DND-41 (cell line): ENCODE measurements at regions not wholly inside any gene's neighbourhood (a gene's known extent, or its start where the extent isn't known, plus 50 kb on each side); places are given as distances from the start of the nearest gene placed in this dataset.
"Not testable (repeated sequence)": the region's sequence is repeated elsewhere in the genome, so short reads cannot be mapped to it uniquely, and the experiment has no call there.

Experiments used
- ATAC-seq: fragments of 200-7000 bp; cut with Tn5 transposase; 3 replicates; pipeline ENCODE4 v1.9.1; 2021; ENCODE audit warnings: low read depth; ENCODE audit not compliant: insufficient read depth
- DNase-seq: peaks from one replicate; pipeline ENCODE4 v3.0.0-alpha.2; 2020
- H2AFZ ChIP-seq: 2 replicates; pipeline ENCODE4 v1.6.0; 2012; ENCODE audit warnings: low read depth, low read length
- H3K27ac ChIP-seq: 2 replicates; pipeline ENCODE4 v1.5.1; 2012; ENCODE audit warnings: low read length, inconsistent platforms
- H3K27me3 ChIP-seq: fragments of 200-600 bp; sonication (generic); 2 replicates; pipeline ENCODE4 v1.6.0; 2012; ENCODE audit warnings: low read length, mild to moderate bottlenecking, inconsistent platforms; ENCODE audit not compliant: insufficient read depth, poor library complexity
- H3K36me3 ChIP-seq: 2 replicates; pipeline ENCODE4 v1.5.1; 2012; ENCODE audit warnings: low read length, inconsistent platforms; ENCODE audit not compliant: insufficient read depth
- H3K4me1 ChIP-seq: 2 replicates; pipeline ENCODE4 v1.5.1; 2012; ENCODE audit warnings: mild to moderate bottlenecking, low read length; ENCODE audit not compliant: insufficient read depth
- H3K4me2 ChIP-seq: 2 replicates; pipeline ENCODE4 v1.6.0; 2012; ENCODE audit warnings: mild to moderate bottlenecking, moderate library complexity, low read length, inconsistent platforms; ENCODE audit not compliant: insufficient read depth
- H3K4me3 ChIP-seq, 2 experiments: fragments of 200-600 bp in 1 of 2; shearing (Covaris generic) in 1 of 2; 2 replicates each; pipeline ENCODE4 v1.5.1; 2012 to 2016; ENCODE audit warnings: inconsistent platforms in 2 of 2, low read length in 2 of 2, mild to moderate bottlenecking in 2 of 2, low read depth in 1 of 2, moderate library complexity in 1 of 2
- H3K79me2 ChIP-seq: 2 replicates; pipeline ENCODE4 v1.6.0; 2012; ENCODE audit warnings: low read length, inconsistent platforms; ENCODE audit not compliant: insufficient read depth
- H3K9ac ChIP-seq: 2 replicates; pipeline ENCODE4 v1.6.0; 2012; ENCODE audit warnings: low read depth, mild to moderate bottlenecking, inconsistent platforms, low read length, moderate library complexity
- H3K9me3 ChIP-seq: 2 replicates; pipeline ENCODE4 v1.5.1; 2012; ENCODE audit warnings: low read length, moderate library complexity, mild to moderate bottlenecking, inconsistent platforms; ENCODE audit not compliant: insufficient read depth, severe bottlenecking
- H4K20me1 ChIP-seq: 2 replicates; pipeline ENCODE4 v1.6.0; 2012; ENCODE audit warnings: low read length; ENCODE audit not compliant: insufficient read depth
- EZH2 ChIP-seq: IDR thresholded peaks from 3 replicates; pipeline ENCODE4 v1.6.1; 2012; ENCODE audit warnings: borderline replicate concordance, low read depth, mild to moderate bottlenecking, moderate library complexity, low read length, inconsistent platforms; ENCODE audit not compliant: severe bottlenecking
- TF ChIP-seq, protein P1 (sequence below): IDR thresholded peaks from 2 replicates; pipeline ENCODE4 v1.5.1; 2012; ENCODE audit warnings: borderline replicate concordance, low read length, moderate library complexity, mild to moderate bottlenecking; ENCODE audit not compliant: poor library complexity, severe bottlenecking; ENCODE audit errors: extremely low read depth

DNA sequence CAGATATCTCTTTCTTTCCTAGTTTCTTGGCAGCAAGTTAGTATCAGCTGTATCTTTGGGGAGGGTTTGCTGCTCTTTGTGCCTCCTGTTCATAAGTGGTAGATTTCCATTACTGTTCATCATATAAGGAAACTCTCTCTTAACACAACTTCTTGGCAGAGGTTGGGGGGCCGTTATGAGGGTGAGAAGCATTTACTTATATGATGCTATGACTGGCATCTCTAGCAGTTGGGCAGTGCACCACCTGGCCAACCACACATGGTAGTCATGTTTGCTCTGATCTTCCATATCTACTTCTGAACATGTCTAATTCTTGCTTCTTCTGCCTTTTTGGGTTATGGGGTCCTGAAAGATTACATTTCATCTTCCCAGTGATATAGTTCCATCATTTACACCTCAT is 282.2 kb downstream of the CYRIA start:
- no peaks in the 10 kb centered on the region for H3K4me1 ChIP-seq
- TF ChIP-seq, protein P1, sequence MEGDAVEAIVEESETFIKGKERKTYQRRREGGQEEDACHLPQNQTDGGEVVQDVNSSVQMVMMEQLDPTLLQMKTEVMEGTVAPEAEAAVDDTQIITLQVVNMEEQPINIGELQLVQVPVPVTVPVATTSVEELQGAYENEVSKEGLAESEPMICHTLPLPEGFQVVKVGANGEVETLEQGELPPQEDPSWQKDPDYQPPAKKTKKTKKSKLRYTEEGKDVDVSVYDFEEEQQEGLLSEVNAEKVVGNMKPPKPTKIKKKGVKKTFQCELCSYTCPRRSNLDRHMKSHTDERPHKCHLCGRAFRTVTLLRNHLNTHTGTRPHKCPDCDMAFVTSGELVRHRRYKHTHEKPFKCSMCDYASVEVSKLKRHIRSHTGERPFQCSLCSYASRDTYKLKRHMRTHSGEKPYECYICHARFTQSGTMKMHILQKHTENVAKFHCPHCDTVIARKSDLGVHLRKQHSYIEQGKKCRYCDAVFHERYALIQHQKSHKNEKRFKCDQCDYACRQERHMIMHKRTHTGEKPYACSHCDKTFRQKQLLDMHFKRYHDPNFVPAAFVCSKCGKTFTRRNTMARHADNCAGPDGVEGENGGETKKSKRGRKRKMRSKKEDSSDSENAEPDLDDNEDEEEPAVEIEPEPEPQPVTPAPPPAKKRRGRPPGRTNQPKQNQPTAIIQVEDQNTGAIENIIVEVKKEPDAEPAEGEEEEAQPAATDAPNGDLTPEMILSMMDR: no peak
- TF ChIP-seq EZH2: no peak

DNA sequence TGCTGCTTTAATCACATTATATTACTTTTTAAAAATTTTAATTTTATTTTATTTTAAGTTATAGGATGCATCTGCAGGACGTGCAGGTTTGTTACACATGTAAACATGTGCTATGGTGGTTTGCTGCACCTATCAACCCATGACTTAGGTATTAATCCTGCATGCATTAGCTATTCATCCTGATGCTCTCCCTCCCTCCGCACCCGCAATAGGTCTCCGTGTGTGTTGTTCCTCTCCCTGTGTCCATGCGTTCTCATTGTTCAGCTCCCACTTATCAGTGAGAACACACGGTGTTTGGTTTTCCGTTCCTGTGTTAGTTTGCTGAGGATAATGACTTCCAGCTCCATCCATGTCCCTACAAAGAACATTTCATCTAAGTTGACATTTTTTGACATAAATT is 283.2 kb downstream of the CYRIA start:
- no peak for DNase-seq
- no peaks in the 10 kb centered on the region for H3K36me3 ChIP-seq

More for the DNA sequence above, 282.2 kb downstream of the CYRIA start:
- no peak overlapping the region for H3K9ac ChIP-seq
- H3K36me3 ChIP-seq: no peaks in the 10 kb centered on the region
- H3K79me2 ChIP-seq: no peaks in the 10 kb centered on the region
- H4K20me1 ChIP-seq: no peaks in the 10 kb centered on the region
- no peak overlapping the region for H2AFZ ChIP-seq
- no peak overlapping the region for H3K4me2 ChIP-seq
- ATAC-seq (no peak), DNase-seq (no peak)
- H3K27ac ChIP-seq: no peak overlapping the region
- H3K4me3 ChIP-seq: no peak overlapping the region
- no peaks in the 10 kb centered on the region for H3K9me3 ChIP-seq
- H3K27me3 ChIP-seq: no peaks in the 10 kb centered on the region

DNA sequence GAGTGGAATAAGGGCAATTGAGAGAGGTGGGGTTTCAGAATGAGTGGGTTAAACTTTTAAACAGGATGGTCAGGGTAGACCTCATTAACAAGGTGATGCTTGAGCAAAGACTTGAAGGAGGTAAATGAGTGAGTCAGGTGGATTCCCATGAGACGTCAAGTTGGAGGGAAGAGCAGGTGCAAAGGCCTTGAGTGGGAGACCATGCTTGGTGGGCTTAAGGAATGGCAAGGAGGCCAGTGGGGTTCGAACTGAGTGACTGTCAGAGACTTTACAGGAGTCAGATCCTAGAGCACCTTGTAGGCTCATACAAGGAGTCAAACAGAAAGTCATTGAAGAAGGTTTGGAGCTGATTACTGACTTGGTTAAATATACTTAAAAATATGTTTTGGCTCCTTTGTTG is 284.1 kb downstream of the CYRIA start:
- Histone ChIP-seq H3K27ac (no peak overlapping the region), H4K20me1 (no peaks in the 10 kb centered on the region), H3K9ac (no peak overlapping the region), H3K79me2 (no peaks in the 10 kb centered on the region), H3K4me1 (no peaks in the 10 kb centered on the region), H2AFZ (no peak overlapping the region), H3K4me3 (no peak overlapping the region), H3K4me2 (no peak overlapping the region), H3K27me3 (no peaks in the 10 kb centered on the region), H3K9me3 (no peaks in the 10 kb centered on the region), H3K36me3 (no peaks in the 10 kb centered on the region)
- no peak for DNase-seq
- no peak for TF ChIP-seq EZH2
- TF ChIP-seq, protein P1: no peak
- ATAC-seq: no peak

More for the DNA sequence above, 283.2 kb downstream of the CYRIA start:
- no peak for ATAC-seq
- Histone ChIP-seq H4K20me1 (no peaks in the 10 kb centered on the region), H3K27me3 (no peaks in the 10 kb centered on the region), H3K4me2 (no peak overlapping the region), H3K9ac (no peak overlapping the region), H3K27ac (no peak overlapping the region), H3K4me3 (no peak overlapping the region), H2AFZ (no peak overlapping the region), H3K9me3 (no peaks in the 10 kb centered on the region), H3K4me1 (no peaks in the 10 kb centered on the region), H3K79me2 (no peaks in the 10 kb centered on the region)
- TF ChIP-seq EZH2: no peak
- TF ChIP-seq, protein P1: no peak

DNA sequence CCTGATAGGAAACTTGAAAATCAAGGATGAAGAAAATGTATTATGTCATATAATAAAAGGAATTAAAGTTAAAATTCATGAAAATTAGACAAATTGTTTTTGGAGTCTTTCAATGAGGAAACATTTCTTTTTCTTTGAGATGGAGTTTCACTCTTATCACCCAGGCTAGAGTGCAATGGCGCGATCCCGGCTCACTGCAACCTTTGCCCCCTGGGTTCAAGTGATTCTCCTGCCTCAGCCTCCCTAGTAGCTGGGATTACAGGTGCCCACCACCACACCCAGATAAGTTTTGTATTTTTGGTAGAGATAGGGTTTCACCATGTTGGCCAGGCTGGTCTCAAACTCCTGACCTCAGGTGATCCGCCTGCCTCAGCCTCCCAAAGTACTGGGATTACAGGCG is 285.7 kb downstream of the CYRIA start:
- H3K27ac ChIP-seq, H3K4me3 ChIP-seq, H3K27me3 ChIP-seq, H2AFZ ChIP-seq, H4K20me1 ChIP-seq, H3K9me3 ChIP-seq, H3K4me1 ChIP-seq, H3K36me3 ChIP-seq, H3K9ac ChIP-seq, H3K4me2 ChIP-seq, H3K79me2 ChIP-seq, DNase-seq, ATAC-seq: not testable (repeated sequence)

DNA sequence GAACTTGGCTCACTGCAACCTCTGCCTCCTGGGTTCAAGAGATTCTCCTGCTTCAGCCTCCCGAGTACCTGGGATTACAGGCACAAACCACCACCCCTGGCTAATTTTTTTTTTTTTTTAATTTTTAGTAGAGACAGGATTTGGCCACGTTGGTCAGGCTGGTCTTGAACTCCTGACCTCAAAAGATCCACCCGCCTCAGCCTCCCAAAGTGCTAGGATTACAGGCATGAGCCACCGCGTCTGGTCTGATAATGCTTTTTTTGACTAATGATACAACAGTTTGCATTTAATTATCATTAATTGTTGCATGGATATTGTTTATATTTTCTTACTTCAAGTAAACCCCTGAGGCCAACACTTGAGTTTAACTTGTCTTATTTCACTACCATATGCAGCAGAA is 286.6 kb downstream of the CYRIA start:
- not testable (repeated sequence) for H3K9me3 ChIP-seq, H3K79me2 ChIP-seq, H3K4me3 ChIP-seq, H3K9ac ChIP-seq, H3K27me3 ChIP-seq, ATAC-seq, H3K4me1 ChIP-seq, H3K4me2 ChIP-seq, H3K36me3 ChIP-seq, H4K20me1 ChIP-seq, DNase-seq, H3K27ac ChIP-seq, H2AFZ ChIP-seq
